ENCODE measurements at regions not wholly inside any gene's neighbourhood (a gene's known extent, or its start where the extent isn't known, plus 50 kb on each side); places are given as distances from the start of the nearest gene placed in this dataset.

- TF ChIP-seq FOXK2 (IDR thresholded peaks at IDR 0.05), result no peak
- TF ChIP-seq FOXM1 (IDR thresholded peaks at IDR 0.05; ENCODE audit: borderline replicate concordance), result no peak
- TF ChIP-seq ELF4 (IDR thresholded peaks at IDR 0.05), result no peak
- TF ChIP-seq SUZ12 (IDR thresholded peaks at IDR 0.05), result no peak
- no peak for TF ChIP-seq SP1 (IDR thresholded peaks at IDR 0.05)
Measured at GRCh38 chr5:57853929-57854697, 371.5 kb upstream of the ACTBL2 start.
